H1 (cell line): ENCODE measurements at regions not wholly inside any gene's neighbourhood (a gene's known extent, or its start where the extent isn't known, plus 50 kb on each side); places are given as distances from the start of the nearest gene placed in this dataset.

ENCODE experiments used
- ASH2L ChIP-seq: fragments of 200-600, 300-600 bp; sonication (generic); IDR thresholded peaks from one replicate; pipeline ENCODE4 v1.7.1; 2017; ENCODE audit warnings: low read length
- BRCA1 ChIP-seq: IDR thresholded peaks from 2 replicates; pipeline ENCODE4 v1.6.1; 2012; ENCODE audit warnings: low read depth, low read length, improper control_type of control experiment
- HDAC6 ChIP-seq: IDR thresholded peaks from one replicate; pipeline ENCODE4 v1.7.1; 2012; ENCODE audit warnings: low read depth, mild to moderate bottlenecking, inconsistent platforms, low read length, moderate library complexity
- NRF1 ChIP-seq: IDR thresholded peaks from 2 replicates; pipeline ENCODE4 v1.6.1; 2011; ENCODE audit warnings: mild to moderate bottlenecking, low read depth, low read length, improper control_type of control experiment
- TF ChIP-seq, protein P1 (sequence below): IDR thresholded peaks from 2 replicates; pipeline ENCODE4 v1.6.1; 2012; ENCODE audit warnings: inconsistent platforms
- TF ChIP-seq, protein P2 (sequence below): IDR thresholded peaks from 2 replicates; pipeline ENCODE4 v1.6.1; 2012; ENCODE audit warnings: low read length, inconsistent platforms
- TF ChIP-seq, protein P3 (sequence below): IDR thresholded peaks from 2 replicates; pipeline ENCODE4 v1.6.1; 2011; ENCODE audit warnings: low read depth, mild to moderate bottlenecking, low read length; ENCODE audit not compliant: insufficient read depth

DNA sequence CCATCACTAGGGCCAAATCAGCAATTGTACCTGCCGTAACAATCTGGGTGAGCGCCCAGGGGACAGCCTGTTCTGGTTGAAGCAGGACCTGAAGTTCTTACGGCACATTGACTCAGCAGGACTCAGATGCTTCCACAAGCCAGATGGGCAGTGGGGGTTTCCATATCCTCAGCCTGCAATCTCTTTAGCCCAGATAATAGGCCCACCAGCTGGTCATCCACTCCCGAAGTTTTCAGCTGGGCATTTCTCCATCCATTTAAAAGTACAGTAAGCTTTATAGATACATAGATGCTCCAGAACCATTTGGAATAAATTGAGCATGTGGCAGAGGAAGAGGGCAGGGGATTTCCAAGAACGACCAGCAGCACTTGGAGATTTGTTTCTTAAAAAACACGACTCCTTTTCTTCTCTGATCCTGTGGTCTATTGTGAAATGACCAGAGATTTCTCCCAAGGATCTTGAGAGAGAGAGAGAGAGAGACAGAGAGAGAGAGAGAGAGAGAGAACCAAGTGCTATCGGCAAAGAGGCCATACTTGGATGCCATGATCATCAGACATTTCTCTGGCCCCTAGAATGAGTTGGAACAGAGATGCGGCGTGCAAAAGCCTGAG is 74.8 kb upstream of the PLXNC1 start (continued):
- TF ChIP-seq NRF1 (no peak), ASH2L (no peak), BRCA1 (no peak), HDAC6 (no peak)
- TF ChIP-seq, protein P1, sequence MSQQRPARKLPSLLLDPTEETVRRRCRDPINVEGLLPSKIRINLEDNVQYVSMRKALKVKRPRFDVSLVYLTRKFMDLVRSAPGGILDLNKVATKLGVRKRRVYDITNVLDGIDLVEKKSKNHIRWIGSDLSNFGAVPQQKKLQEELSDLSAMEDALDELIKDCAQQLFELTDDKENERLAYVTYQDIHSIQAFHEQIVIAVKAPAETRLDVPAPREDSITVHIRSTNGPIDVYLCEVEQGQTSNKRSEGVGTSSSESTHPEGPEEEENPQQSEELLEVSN: no peak
- TF ChIP-seq, protein P2, sequence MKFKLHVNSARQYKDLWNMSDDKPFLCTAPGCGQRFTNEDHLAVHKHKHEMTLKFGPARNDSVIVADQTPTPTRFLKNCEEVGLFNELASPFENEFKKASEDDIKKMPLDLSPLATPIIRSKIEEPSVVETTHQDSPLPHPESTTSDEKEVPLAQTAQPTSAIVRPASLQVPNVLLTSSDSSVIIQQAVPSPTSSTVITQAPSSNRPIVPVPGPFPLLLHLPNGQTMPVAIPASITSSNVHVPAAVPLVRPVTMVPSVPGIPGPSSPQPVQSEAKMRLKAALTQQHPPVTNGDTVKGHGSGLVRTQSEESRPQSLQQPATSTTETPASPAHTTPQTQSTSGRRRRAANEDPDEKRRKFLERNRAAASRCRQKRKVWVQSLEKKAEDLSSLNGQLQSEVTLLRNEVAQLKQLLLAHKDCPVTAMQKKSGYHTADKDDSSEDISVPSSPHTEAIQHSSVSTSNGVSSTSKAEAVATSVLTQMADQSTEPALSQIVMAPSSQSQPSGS: no peak
- TF ChIP-seq, protein P3, sequence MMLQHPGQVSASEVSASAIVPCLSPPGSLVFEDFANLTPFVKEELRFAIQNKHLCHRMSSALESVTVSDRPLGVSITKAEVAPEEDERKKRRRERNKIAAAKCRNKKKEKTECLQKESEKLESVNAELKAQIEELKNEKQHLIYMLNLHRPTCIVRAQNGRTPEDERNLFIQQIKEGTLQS: no peak
